Thoracic aorta (tissue), 2 donors: ENCODE measurements at regions not wholly inside any gene's neighbourhood (a gene's known extent, or its start where the extent isn't known, plus 50 kb on each side); places are given as distances from the start of the nearest gene placed in this dataset.
A peak's percentile ranks its signal among the peaks of the same experiment; 100 is the strongest.
"Not testable (repeated sequence)": the region's sequence is repeated elsewhere in the genome, so short reads cannot be mapped to it uniquely, and the experiment has no call there.

Experiments
- ATAC-seq: fragments of 150-250 bp; one replicate; pipeline ENCODE4 v1.8.0; 2017; ENCODE audit warnings: low read depth; ENCODE audit not compliant: insufficient number of reproducible peaks, low FRiP score
- DNase-seq: peaks from one replicate; pipeline ENCODE4 v3.0.0-alpha.2; 2020; ENCODE audit warnings: low spot score
- H3K27ac ChIP-seq, 2 donors: fragments of 200-600 bp; sonication (generic); 1 replicate in 1 of 2; 2 replicates in 1 of 2; pipeline ENCODE4 v1.5.1; 2016; ENCODE audit warnings: mild to moderate bottlenecking in 2 of 2, moderate library complexity in 2 of 2
- H3K27me3 ChIP-seq: fragments of 200-600 bp; sonication (generic); replicated peaks from 2 replicates; pipeline ENCODE4 v1.6.0; 2016; ENCODE audit warnings: mild to moderate bottlenecking; ENCODE audit not compliant: insufficient read depth
- H3K36me3 ChIP-seq: fragments of 200-600 bp; sonication (generic); one replicate; pipeline ENCODE4 v1.5.1; 2016
- H3K4me1 ChIP-seq, 2 donors: fragments of 200-600 bp; sonication (generic); 1 replicate in 1 of 2; 2 replicates in 1 of 2; pipeline versions ENCODE4 v1.5.1 to v1.6.0; 2016; ENCODE audit warnings: low read depth in 2 of 2, mild to moderate bottlenecking in 1 of 2; ENCODE audit not compliant: control insufficient read depth in 1 of 2
- H3K4me3 ChIP-seq: fragments of 200-600 bp; sonication (generic); 2 replicates; pipeline ENCODE4 v1.5.1; 2016; ENCODE audit warnings: mild to moderate bottlenecking
- H3K9me3 ChIP-seq: fragments of 200-600 bp; sonication (generic); 2 replicates; pipeline ENCODE4 v1.5.1; 2016
- CTCF ChIP-seq: fragments of 200-600 bp; sonication (generic); IDR thresholded peaks from one replicate; pipeline ENCODE4 v1.5.1; 2019; ENCODE audit warnings: antibody characterized with exemption

DNA sequence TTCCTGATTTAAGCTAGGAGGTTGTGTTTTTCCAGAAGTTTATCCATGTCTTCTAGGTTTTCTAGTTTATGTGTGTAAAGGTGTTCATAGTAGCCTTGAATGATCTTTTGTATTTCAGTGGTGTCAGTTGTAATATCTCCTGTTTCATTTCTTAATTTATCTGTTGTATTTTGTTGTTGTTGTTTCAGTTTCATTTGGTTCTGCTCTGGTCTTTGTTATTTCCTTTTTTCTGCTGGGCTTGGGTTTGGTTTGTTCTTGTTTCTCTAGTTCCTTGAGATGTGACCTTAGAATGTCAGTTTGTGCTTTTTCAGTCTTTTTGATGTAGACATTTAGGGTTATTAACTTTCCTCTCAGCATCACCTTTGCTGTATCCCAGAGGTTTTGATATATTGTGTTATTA lies 62.8 kb downstream of the SCP2D1 start:
- DNase-seq, H3K27ac ChIP-seq, ATAC-seq: not testable (repeated sequence)

GRCh38 chr20:18879262-18879661 lies 65.7 kb downstream of the SCP2D1 start:
- Histone ChIP-seq H3K36me3 (no peaks in the 10 kb centered on the region), H3K27ac (no peak overlapping the region), H3K9me3 (no peaks in the 10 kb centered on the region), H3K4me3 (no peak overlapping the region), H3K4me1 (no peaks in the 10 kb centered on the region), H3K27me3 (no peaks in the 10 kb centered on the region)
- no peak for TF ChIP-seq CTCF
- DNase-seq (no peak), ATAC-seq (no peak)

More for the DNA sequence above, 62.8 kb downstream of the SCP2D1 start:
- H3K4me1 ChIP-seq, H3K4me3 ChIP-seq, H3K27me3 ChIP-seq, H3K36me3 ChIP-seq, H3K9me3 ChIP-seq: not testable (repeated sequence)

- Histone ChIP-seq H3K36me3 (no peaks in the 10 kb centered on the region), H3K4me1 (no peaks in the 10 kb centered on the region), H3K9me3 (no peaks in the 10 kb centered on the region), H3K4me3 (no peak overlapping the region), H3K27ac (no peak overlapping the region), H3K27me3 (no peaks in the 10 kb centered on the region)
- TF ChIP-seq CTCF, result no peak
- DNase-seq, result no peak
- no peak for ATAC-seq
Observed at GRCh38 chr20:18886756-18887155, 73.2 kb downstream of the SCP2D1 start.

DNA sequence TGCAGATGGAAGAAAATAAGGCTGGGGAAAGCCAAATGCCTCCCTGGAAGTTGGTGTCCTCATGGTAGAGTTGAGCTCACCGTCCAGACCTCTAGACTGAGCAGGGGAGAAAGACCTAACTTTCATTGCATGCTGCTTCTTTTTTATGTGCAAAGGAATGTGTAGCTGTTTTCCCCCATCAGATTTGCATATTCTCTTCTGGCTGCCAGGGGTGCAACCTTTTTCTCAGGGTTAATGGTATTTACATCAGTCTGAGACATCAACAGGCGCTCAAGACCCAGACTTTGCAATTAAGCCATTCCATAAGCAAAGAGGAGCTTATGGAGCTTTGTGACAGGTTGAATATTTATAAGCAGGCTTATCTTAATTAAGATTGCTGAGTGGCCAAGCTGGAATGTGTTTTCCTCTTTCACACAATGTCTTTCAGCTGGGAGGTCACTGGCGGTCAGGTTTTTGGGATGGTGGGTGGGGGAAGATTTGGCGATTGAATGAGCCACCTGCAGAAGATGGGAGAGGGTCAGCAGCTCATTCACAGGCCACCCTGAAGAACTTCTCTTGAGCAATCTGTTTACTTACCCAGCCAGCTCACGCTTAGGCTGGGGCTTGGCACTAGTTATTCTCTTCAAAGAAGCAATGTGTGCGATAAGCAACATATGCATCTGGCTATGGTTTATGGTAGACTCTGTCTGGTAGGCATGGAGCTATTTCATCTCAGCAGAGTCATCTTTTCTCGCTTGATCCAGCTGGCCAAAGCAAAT lies 88.6 kb downstream of the SCP2D1 start:
- no peak overlapping the region for H3K27ac ChIP-seq
- ATAC-seq, result no peak

DNA sequence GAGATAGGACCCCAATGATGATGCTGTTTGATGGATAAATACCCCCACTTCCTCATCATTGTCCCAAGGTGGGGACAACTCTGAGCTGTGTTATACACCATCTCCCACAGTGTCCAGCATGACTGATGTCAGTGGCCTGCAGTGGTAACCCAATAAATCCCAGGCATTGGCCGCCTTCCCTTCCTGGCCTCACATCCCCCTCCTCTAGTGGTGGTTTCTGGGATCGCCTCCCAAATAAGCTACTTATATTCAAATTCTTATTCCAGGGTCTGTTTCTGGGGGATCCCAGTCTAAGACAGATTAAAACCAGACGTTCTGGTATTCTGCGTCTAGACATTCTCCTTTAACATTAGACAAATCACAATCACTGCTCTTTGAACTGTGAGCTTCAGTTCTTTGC lies 90.6 kb downstream of the SCP2D1 start:
- H3K27me3 ChIP-seq, result no peaks in the 10 kb centered on the region
- H3K4me1 ChIP-seq, result no peaks in the 10 kb centered on the region
- TF ChIP-seq CTCF, result no peak
- H3K9me3 ChIP-seq, result no peaks in the 10 kb centered on the region
- H3K36me3 ChIP-seq, result no peaks in the 10 kb centered on the region
- H3K27ac ChIP-seq, result no peak overlapping the region
- DNase-seq (no peak), ATAC-seq (no peak)
- H3K4me3 ChIP-seq, result no peak overlapping the region

More for the DNA sequence above, 88.6 kb downstream of the SCP2D1 start:
- Histone ChIP-seq H3K4me1 (no peaks in the 10 kb centered on the region), H3K4me3 (no peak overlapping the region), H3K36me3 (no peaks in the 10 kb centered on the region), H3K27me3 (no peaks in the 10 kb centered on the region), H3K9me3 (no peaks in the 10 kb centered on the region)
- DNase-seq, result no peak
- TF ChIP-seq CTCF, result no peak

DNA sequence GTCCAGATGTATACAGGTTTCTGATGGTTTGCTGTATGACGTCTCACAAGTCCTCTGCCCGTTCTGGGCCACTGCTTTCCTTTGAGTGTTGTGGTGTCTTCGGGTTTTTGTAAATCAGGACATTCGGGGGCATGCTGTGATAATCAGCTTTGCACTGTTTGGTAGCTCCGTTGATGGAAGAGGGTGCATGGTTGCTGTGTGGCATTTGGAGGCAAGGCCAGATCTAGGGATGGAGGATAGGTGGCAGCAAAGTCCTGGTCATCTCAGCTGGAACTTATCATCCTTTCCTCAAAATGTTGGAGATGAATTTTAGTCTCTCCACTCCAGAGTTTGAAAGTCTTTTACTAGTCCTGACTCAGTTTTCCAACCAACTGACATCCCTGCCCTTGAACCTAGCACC lies 91.0 kb downstream of the SCP2D1 start:
- H3K9me3 ChIP-seq, result no peaks in the 10 kb centered on the region
- no peaks in the 10 kb centered on the region for H3K27me3 ChIP-seq
- TF ChIP-seq CTCF, result peak; percentile 22
- H3K4me3 ChIP-seq, result no peak overlapping the region
- H3K4me1 ChIP-seq, result no peaks in the 10 kb centered on the region
- ATAC-seq (no peak), DNase-seq (no peak)
- no peaks in the 10 kb centered on the region for H3K36me3 ChIP-seq
- H3K27ac ChIP-seq, result no peak overlapping the region
